SK-N-SH treated with all-trans-retinoic acid at 6 μM for 48 hours (cell line): ENCODE measurements at regions not wholly inside any gene's neighbourhood (a gene's known extent, or its start where the extent isn't known, plus 50 kb on each side); places are given as distances from the start of the nearest gene placed in this dataset.

Source experiments
- ATAC-seq: fragments of 200-7000 bp; cut with Tn5 transposase; 3 replicates; pipeline ENCODE4 v1.9.1; 2020; ENCODE audit warnings: mild to moderate bottlenecking, moderate library complexity
- ESRRG ChIP-seq: fragments of 250-450 bp; sonication (Bioruptor Pico); IDR thresholded peaks from 2 replicates; pipeline ENCODE4 v1.6.1; 2021; ENCODE audit warnings: mild to moderate bottlenecking
- GLIS3 ChIP-seq: fragments of 250-450 bp; sonication (Bioruptor Pico); IDR thresholded peaks from 2 replicates; pipeline ENCODE4 v1.5.0; 2020; ENCODE audit warnings: mild to moderate bottlenecking, moderate library complexity
- ISL1 ChIP-seq: fragments of 250-450 bp; sonication (Bioruptor Pico); IDR thresholded peaks from 2 replicates; pipeline ENCODE4 v2.1.2; 2022; ENCODE audit warnings: mild to moderate bottlenecking, moderate library complexity
- OSR1 ChIP-seq: fragments of 250-450 bp; sonication (Bioruptor Pico); IDR thresholded peaks from 2 replicates; pipeline ENCODE4 v1.8.0; 2022; ENCODE audit warnings: moderate library complexity, mild to moderate bottlenecking, inconsistent platforms
- PPARA ChIP-seq: fragments of 250-450 bp; sonication (Bioruptor Pico); IDR thresholded peaks from 2 replicates; pipeline ENCODE4 v1.5.0; 2020; ENCODE audit warnings: mild to moderate bottlenecking, borderline replicate concordance
- TCF4 ChIP-seq: fragments of 250-450 bp; sonication (Bioruptor Pico); IDR thresholded peaks from 2 replicates; pipeline ENCODE4 v1.8.0; 2021; ENCODE audit warnings: mild to moderate bottlenecking, moderate library complexity, borderline replicate concordance
- TOX ChIP-seq: fragments of 250-450 bp; sonication (Bioruptor Pico); IDR thresholded peaks from 2 replicates; pipeline ENCODE4 v1.8.0; 2021; ENCODE audit warnings: mild to moderate bottlenecking, moderate library complexity, borderline replicate concordance
- TSHZ2 ChIP-seq: fragments of 250-450 bp; sonication (Bioruptor Pico); IDR thresholded peaks from 2 replicates; pipeline ENCODE4 v1.5.0; 2020; ENCODE audit warnings: mild to moderate bottlenecking, moderate library complexity
- ZC3H10 ChIP-seq: fragments of 250-450 bp; sonication (Bioruptor Pico); IDR thresholded peaks from 2 replicates; pipeline ENCODE4 v1.5.1; 2021; ENCODE audit warnings: mild to moderate bottlenecking, moderate library complexity
- ZFP3 ChIP-seq: fragments of 250-450 bp; sonication (Bioruptor Pico); IDR thresholded peaks from 2 replicates; pipeline ENCODE4 v1.5.0; 2020; ENCODE audit warnings: mild to moderate bottlenecking, moderate library complexity
- ZNF8 ChIP-seq: fragments of 450-650 bp; formaldehyde crosslinking; IDR thresholded peaks from 2 replicates; pipeline ENCODE4 v1.5.0; 2020; ENCODE audit warnings: mild to moderate bottlenecking, moderate library complexity
- TF ChIP-seq, protein P1 (sequence below): fragments of 250-450 bp; sonication (Bioruptor Pico); IDR thresholded peaks from 2 replicates; pipeline ENCODE4 v1.5.1; 2021; ENCODE audit warnings: mild to moderate bottlenecking, moderate library complexity
- TF ChIP-seq, protein P2 (sequence below): fragments of 250-450 bp; sonication (Bioruptor Pico); IDR thresholded peaks from 2 replicates; pipeline ENCODE4 v1.8.0; 2021; ENCODE audit warnings: low read depth, mild to moderate bottlenecking, moderate library complexity, borderline replicate concordance
- TF ChIP-seq, protein P3 (sequence below): fragments of 250-450 bp; sonication (Bioruptor Pico); IDR thresholded peaks from 2 replicates; pipeline ENCODE4 v1.8.0; 2020; ENCODE audit warnings: mild to moderate bottlenecking, moderate library complexity, borderline replicate concordance

DNA sequence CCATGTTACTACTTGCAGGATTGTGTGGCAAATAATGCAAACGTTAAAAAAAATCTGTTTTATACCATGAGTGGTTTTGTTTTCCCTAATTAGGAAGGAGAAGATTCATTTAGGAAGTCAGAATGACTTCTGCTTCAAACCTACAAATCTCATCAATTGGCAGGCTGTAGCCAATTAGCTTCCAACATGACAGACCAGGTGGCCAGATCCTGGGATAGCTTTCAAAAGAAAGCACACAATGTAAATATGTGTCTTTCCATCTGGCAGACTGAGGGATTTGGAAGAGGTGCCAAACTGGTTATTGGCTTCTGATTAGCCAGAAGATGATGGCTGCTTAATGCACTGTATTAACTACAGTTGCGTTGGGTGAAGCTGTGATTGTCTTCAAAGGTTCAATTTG, 432.8 kb downstream of the ANKRD50 start:
- TF ChIP-seq PPARA (CRISPR knock-in tag) (no peak), ZNF8 (CRISPR knock-in tag) (no peak), TOX (CRISPR knock-in tag) (no peak), ZFP3 (CRISPR knock-in tag) (no peak), TCF4 (CRISPR knock-in tag) (peak; percentile 72; the same call in 1 of the 2 replicates), ISL1 (peak; percentile 6; the same call in 1 of the 2 replicates), TSHZ2 (peak; percentile 78; the same call in 1 of the 2 replicates)
- TF ChIP-seq, protein P1, sequence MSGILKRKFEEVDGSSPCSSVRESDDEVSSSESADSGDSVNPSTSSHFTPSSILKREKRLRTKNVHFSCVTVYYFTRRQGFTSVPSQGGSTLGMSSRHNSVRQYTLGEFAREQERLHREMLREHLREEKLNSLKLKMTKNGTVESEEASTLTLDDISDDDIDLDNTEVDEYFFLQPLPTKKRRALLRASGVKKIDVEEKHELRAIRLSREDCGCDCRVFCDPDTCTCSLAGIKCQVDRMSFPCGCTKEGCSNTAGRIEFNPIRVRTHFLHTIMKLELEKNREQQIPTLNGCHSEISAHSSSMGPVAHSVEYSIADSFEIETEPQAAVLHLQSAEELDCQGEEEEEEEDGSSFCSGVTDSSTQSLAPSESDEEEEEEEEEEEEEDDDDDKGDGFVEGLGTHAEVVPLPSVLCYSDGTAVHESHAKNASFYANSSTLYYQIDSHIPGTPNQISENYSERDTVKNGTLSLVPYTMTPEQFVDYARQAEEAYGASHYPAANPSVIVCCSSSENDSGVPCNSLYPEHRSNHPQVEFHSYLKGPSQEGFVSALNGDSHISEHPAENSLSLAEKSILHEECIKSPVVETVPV (CRISPR knock-in tag): no peak
- TF ChIP-seq, protein P2, sequence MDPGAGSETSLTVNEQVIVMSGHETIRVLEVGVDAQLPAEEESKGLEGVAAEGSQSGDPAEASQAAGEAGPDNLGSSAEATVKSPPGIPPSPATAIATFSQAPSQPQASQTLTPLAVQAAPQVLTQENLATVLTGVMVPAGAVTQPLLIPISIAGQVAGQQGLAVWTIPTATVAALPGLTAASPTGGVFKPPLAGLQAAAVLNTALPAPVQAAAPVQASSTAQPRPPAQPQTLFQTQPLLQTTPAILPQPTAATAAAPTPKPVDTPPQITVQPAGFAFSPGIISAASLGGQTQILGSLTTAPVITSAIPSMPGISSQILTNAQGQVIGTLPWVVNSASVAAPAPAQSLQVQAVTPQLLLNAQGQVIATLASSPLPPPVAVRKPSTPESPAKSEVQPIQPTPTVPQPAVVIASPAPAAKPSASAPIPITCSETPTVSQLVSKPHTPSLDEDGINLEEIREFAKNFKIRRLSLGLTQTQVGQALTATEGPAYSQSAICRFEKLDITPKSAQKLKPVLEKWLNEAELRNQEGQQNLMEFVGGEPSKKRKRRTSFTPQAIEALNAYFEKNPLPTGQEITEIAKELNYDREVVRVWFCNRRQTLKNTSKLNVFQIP (CRISPR knock-in tag): no peak

GRCh38 chr4:124282301-124282898, 430.1 kb downstream of the ANKRD50 start:
- TF ChIP-seq GLIS3 (CRISPR knock-in tag) (no peak), ISL1 (no peak), ZFP3 (CRISPR knock-in tag) (no peak)
- TF ChIP-seq, protein P3, sequence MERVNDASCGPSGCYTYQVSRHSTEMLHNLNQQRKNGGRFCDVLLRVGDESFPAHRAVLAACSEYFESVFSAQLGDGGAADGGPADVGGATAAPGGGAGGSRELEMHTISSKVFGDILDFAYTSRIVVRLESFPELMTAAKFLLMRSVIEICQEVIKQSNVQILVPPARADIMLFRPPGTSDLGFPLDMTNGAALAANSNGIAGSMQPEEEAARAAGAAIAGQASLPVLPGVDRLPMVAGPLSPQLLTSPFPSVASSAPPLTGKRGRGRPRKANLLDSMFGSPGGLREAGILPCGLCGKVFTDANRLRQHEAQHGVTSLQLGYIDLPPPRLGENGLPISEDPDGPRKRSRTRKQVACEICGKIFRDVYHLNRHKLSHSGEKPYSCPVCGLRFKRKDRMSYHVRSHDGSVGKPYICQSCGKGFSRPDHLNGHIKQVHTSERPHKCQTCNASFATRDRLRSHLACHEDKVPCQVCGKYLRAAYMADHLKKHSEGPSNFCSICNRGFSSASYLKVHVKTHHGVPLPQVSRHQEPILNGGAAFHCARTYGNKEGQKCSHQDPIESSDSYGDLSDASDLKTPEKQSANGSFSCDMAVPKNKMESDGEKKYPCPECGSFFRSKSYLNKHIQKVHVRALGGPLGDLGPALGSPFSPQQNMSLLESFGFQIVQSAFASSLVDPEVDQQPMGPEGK (CRISPR knock-in tag): no peak
- no peak for ATAC-seq

More for the DNA sequence above, 432.8 kb downstream of the ANKRD50 start:
- no peak for ATAC-seq

GRCh38 chr4:124288706-124289486, 423.6 kb downstream of the ANKRD50 start:
- ATAC-seq: no peak
- TF ChIP-seq, protein P3 (CRISPR knock-in tag): no peak
- TF ChIP-seq ZC3H10 (CRISPR knock-in tag): no peak
- no peak for TF ChIP-seq ESRRG
- TF ChIP-seq, protein P2 (CRISPR knock-in tag): no peak
- no peak for TF ChIP-seq OSR1 (CRISPR knock-in tag)
- no peak for TF ChIP-seq ZNF8 (CRISPR knock-in tag)
